Hematopoietic multipotent progenitor cell (in vitro differentiated cells): ENCODE measurements at regions not wholly inside any gene's neighbourhood (a gene's known extent, or its start where the extent isn't known, plus 50 kb on each side); places are given as distances from the start of the nearest gene placed in this dataset.

ENCODE experiments used
- DNase-seq, 3 donors: peaks; one replicate each; pipeline ENCODE4 v3.0.0-alpha.2; 2011 to 2015; ENCODE audit warnings: low read depth in 2 of 3, low spot score in 2 of 3

DNA sequence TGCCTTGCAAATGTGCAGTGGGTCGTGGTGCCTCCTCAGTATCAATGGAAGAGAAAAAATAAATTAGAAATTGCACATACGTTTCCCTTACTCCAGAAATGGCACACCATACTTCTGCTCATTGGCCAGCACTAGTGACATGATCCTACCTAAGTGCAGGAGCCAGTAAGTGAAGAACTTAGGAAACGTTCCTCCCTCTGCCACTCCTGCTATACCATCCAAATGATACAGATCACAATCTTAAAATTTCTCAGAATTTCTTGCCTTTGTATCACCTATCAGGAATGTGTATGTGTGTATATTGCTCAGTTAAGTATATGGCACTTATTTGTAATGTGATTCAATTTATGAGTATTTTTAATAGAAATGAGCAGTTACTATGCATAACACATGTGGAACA lies 237.0 kb upstream of the UBE2E3 start:
- DNase-seq, result no peak

DNA sequence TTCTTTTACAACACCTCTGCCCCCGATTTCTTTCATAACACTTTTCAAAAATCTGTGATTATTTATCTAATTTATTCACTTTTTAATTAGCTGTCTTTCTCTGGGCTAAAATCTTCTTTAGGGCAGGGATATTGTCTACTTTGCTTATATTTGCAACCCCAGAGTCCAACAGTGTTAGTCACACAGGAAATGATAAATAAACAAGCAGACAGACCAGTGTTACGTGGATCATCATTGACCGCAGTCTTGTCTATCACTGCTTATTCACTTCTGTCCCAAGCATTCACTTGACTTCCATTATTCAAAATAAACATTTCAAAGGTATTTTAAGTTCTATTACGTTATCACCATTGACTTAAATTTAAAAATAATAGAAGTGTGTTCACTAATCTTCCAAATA lies 237.6 kb upstream of the UBE2E3 start:
- DNase-seq, result no peak

- no peak for DNase-seq
Measured at GRCh38 chr2:180739070-180739469, 241.3 kb upstream of the UBE2E3 start.

DNA sequence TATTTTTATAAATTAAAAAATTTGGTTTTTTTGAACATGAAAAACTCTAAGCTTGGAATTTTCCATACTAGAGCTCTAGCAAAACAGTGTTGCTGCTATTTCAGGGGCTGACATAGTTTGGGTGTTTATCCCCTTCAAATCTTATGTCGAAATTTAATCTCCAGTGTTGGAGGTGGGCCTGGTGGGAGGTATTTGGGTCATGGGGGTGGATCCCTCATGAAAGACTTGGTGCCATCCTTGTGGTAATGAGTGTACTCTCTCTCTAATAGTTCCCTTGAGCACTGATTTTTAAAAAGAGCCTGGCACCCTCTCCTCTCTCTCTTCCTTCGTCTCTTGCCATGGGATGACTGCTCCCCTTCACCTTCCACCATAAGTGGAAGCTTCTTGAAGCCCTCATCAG lies 244.6 kb upstream of the UBE2E3 start:
- DNase-seq, result no peak

GRCh38 chr2:180734382-180734781 lies 246.0 kb upstream of the UBE2E3 start:
- no peak for DNase-seq

DNA sequence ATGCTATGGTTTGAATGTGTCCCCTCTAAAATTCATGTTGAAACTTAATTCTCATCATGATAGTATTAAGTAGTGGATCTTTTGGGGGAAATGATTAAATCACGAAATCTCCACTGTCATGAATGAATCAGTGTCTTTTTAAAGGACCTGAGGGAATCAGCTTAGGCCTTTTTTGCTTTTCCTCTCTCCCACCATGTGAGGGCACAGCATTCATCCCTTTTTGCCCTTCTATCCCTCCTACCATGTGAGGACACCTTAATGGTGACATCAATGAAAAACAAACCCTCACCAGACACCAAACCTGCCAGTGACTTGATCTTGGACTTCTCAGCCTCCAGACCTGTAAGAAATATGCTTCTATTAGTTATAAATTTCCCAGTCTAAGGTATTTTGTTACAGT lies 247.1 kb upstream of the UBE2E3 start:
- DNase-seq, result no peak

GRCh38 chr2:180732337-180732736 lies 248.1 kb upstream of the UBE2E3 start:
- no peak for DNase-seq

DNA sequence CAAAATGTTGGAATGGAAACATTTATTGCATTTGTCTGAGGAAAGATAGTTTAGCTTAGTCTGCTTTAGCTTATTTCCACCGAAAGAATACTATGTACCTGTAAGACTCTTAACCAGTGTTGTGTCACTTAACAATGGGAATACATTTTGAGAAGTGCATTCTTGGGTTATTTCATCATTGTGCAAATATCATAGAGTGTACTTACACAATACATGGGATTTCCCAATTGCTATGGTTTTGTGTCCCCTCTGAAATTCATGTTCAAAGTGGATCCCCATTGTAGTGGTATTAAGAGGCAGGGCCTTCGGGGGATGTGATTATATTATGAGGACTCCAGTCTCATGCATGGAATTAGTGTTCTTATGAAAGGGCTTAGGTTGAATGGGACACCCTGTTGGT lies 249.4 kb upstream of the UBE2E3 start:
- DNase-seq, result no peak

DNA sequence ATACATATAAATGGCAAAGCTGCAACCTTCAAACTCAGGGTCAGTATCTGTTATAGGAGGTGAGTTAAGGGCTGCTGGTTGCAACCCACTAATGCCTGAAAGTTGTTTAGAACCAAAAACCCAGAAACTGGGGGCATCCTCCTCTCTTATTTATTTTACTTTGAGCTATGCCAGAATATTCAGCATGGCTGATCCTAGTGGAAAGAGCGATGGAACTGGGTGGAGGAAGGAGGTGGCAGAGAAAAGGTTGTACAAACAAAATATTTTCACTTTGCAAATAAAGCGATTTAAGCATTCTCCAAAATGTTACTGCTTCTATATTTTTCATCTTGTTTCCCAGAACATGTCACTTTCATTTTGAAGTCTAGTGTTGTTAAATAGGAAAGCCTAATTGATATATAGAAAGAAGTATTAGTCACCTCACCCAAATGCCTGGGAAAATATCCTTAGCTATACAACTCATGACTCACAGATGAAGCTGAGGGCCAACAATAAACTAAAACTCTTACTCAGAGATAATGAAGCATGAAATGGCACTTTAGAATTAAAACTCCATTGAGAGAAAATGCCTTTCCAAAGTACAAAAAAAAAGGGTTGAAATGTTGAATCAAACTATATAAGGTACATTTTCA lies 251.4 kb upstream of the UBE2E3 start:
- DNase-seq, result no peak

GRCh38 chr2:180723712-180724111 lies 256.7 kb upstream of the UBE2E3 start:
- no peak for DNase-seq

- DNase-seq, result no peak
Measured at GRCh38 chr2:180722551-180723239, 257.7 kb upstream of the UBE2E3 start.

GRCh38 chr2:180720829-180721228 lies 259.6 kb upstream of the UBE2E3 start:
- DNase-seq, result no peak

GRCh38 chr2:180717588-180717987 lies 262.8 kb upstream of the UBE2E3 start:
- DNase-seq, result no peak

DNA sequence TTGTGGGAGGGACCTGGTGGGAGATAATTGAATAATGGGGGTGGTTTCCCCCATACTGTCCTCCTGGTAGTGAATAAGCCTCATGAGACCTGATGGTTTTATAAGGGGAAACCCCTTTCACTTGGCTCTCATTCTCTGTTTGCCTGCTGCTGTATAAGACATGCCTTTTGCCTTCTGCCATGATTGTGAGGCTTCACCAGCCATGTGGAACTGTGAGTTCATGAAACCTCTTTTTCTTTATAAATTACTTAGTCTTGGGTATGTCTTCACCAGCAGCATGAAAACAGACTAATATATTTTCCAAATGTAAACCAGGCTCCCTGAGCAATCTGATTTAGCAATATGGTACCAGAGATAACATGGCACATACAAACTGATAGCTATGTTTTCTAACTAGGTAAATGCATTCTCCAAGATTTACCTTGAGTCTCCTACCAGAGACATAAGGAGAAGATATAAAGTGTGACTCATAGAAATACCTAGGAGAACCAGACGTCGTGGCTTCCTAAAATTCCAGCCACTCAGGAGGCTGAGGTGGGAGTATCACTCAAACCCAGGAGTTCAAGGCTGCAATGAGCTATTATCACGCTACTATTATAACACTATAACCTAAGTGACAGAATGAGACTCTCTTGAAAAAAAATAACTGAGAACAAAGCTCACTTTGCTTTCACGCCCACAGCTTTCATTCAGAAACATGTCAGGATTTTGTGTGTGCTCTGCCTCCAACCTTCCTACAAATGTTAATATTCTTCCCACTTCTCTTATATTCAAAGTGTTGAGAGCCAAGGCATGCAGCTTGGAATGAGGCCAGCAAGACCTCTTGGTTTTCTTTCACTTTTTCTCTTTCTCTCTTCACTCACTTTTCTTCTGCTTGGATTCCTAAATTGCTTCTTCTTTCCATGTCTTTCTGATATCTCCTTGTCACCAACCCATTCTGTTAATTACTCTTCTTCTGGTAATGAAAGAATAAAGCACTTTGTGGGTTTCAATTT lies 263.9 kb upstream of the UBE2E3 start:
- no peak for DNase-seq

- no peak for DNase-seq
Measured at GRCh38 chr2:180715044-180715443, 265.4 kb upstream of the UBE2E3 start.

GRCh38 chr2:180709392-180710145 lies 270.8 kb upstream of the UBE2E3 start:
- no peak for DNase-seq

DNA sequence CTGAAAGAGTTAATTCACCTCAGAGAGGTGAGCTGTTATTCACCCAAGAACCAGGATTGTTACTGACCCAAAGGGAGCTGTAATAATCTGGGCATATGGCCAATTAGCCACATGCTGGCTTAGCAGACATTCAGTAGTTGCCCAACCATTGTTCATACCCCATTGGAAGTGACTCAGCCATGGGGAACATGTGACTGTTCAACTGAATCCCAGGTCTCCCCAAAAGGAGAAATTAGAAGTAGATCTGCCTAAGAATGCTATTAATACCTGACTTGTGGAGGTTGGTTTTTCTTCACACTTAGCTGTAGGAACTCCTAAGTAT lies 272.6 kb upstream of the UBE2E3 start:
- DNase-seq, result no peak

GRCh38 chr2:180707175-180707883 lies 273.1 kb upstream of the UBE2E3 start:
- DNase-seq, result no peak

DNA sequence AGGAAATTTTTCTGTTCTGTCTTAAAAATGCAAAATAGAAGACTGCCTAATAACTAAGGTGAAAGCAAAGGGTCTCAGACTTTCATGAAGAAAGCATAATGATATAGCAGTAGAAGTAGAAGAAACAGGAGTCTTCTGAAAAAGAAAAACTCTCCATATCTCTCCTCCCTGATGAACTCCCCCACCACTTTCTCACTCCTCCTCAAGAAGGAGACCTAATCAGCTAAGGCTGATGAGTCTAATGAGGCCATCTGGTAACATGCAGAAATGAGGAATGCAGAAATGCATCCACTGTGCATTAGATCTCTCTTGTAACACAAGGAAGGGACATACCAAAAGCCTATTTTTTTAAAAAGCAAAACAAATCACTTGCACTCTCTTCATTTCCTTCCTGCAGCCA lies 273.7 kb upstream of the UBE2E3 start:
- DNase-seq, result no peak

GRCh38 chr2:180705551-180705950 lies 274.9 kb upstream of the UBE2E3 start:
- no peak for DNase-seq
